Neural crest cell (in vitro differentiated cells): ENCODE measurements at regions not wholly inside any gene's neighbourhood (a gene's known extent, or its start where the extent isn't known, plus 50 kb on each side); places are given as distances from the start of the nearest gene placed in this dataset.

Source experiments
- DNase-seq: peaks from one replicate; pipeline ENCODE4 v3.0.0; 2021; ENCODE audit warnings: low read depth, mixed read lengths, low spot score
- H3K27ac Mint-ChIP-seq: one replicate; pipeline ENCODE4 v1.8.0; 2021; ENCODE audit warnings: mild to moderate bottlenecking, mixed read lengths; ENCODE audit not compliant: unreplicated experiment
- H3K27me3 Mint-ChIP-seq: 2 replicates; pipeline ENCODE4 v1.8.0; 2021; ENCODE audit warnings: low read depth, mild to moderate bottlenecking, mixed read lengths
- H3K36me3 Mint-ChIP-seq: 2 replicates; pipeline ENCODE4 v1.8.0; 2021; ENCODE audit warnings: low read depth, mild to moderate bottlenecking, mixed read lengths
- H3K4me1 Mint-ChIP-seq: 2 replicates; pipeline ENCODE4 v1.8.0; 2021; ENCODE audit warnings: mixed read lengths
- H3K4me3 Mint-ChIP-seq: one replicate; pipeline ENCODE4 v1.8.0; 2021; ENCODE audit warnings: mild to moderate bottlenecking, mixed read lengths
- H3K9me3 Mint-ChIP-seq: 2 replicates; pipeline ENCODE4 v1.8.0; 2021; ENCODE audit warnings: mixed read lengths
- CTCF ChIP-seq: fragments of 200-600 bp; sonication (generic); conservative IDR thresholded peaks from 2 replicates; pipeline ENCODE4 v1.5.0; 2021; ENCODE audit warnings: antibody characterized with exemption, mild to moderate bottlenecking

GRCh38 chr2:129757915-129758783, 221.3 kb upstream of the RAB6C start:
- peaks cover 2% of the 10 kb centered on the region for H3K27me3 Mint-ChIP-seq
- peak; percentile 29 for TF ChIP-seq CTCF
- H3K36me3 Mint-ChIP-seq: no peaks in the 10 kb centered on the region
- no peak overlapping the region for H3K4me3 Mint-ChIP-seq
- peaks cover 13% of the 10 kb centered on the region for H3K4me1 Mint-ChIP-seq
- no peaks in the 10 kb centered on the region for H3K9me3 Mint-ChIP-seq
- DNase-seq: no peak
- peak overlapping the region; percentile 70 for H3K27ac Mint-ChIP-seq

- Mint-ChIP-seq H3K36me3 (no peaks in the 10 kb centered on the region), H3K4me1 (peaks cover 13% of the 10 kb centered on the region), H3K27me3 (peaks cover 2% of the 10 kb centered on the region), H3K27ac (no peak overlapping the region), H3K9me3 (no peaks in the 10 kb centered on the region), H3K4me3 (no peak overlapping the region)
- DNase-seq: no peak
- no peak for TF ChIP-seq CTCF
Observed at GRCh38 chr2:129758784-129759471, 220.5 kb upstream of the RAB6C start.

GRCh38 chr2:129759472-129760010, 219.9 kb upstream of the RAB6C start:
- TF ChIP-seq CTCF: no peak
- H3K27me3 Mint-ChIP-seq: peaks cover 2% of the 10 kb centered on the region
- no peaks in the 10 kb centered on the region for H3K36me3 Mint-ChIP-seq
- no peak overlapping the region for H3K4me3 Mint-ChIP-seq
- H3K9me3 Mint-ChIP-seq: no peaks in the 10 kb centered on the region
- peaks cover 13% of the 10 kb centered on the region for H3K4me1 Mint-ChIP-seq
- DNase-seq: no peak
- no peak overlapping the region for H3K27ac Mint-ChIP-seq

- H3K36me3 Mint-ChIP-seq: no peaks in the 10 kb centered on the region
- DNase-seq: no peak
- H3K9me3 Mint-ChIP-seq: no peaks in the 10 kb centered on the region
- H3K27ac Mint-ChIP-seq: no peak overlapping the region
- no peak for TF ChIP-seq CTCF
- H3K4me1 Mint-ChIP-seq: peaks cover 13% of the 10 kb centered on the region
- peaks cover 2% of the 10 kb centered on the region for H3K27me3 Mint-ChIP-seq
- no peak overlapping the region for H3K4me3 Mint-ChIP-seq
Observed at GRCh38 chr2:129760669-129761068, 218.8 kb upstream of the RAB6C start.

GRCh38 chr2:129761569-129762021, 217.9 kb upstream of the RAB6C start:
- no peak for TF ChIP-seq CTCF
- H3K9me3 Mint-ChIP-seq: no peaks in the 10 kb centered on the region
- H3K27me3 Mint-ChIP-seq: no peaks in the 10 kb centered on the region
- no peaks in the 10 kb centered on the region for H3K36me3 Mint-ChIP-seq
- no peak for DNase-seq
- no peak overlapping the region for H3K27ac Mint-ChIP-seq
- peaks cover 13% of the 10 kb centered on the region for H3K4me1 Mint-ChIP-seq
- H3K4me3 Mint-ChIP-seq: no peak overlapping the region
